Activated CD4-positive, CD25-positive, alpha-beta regulatory T cell treated with anti-CD3 and anti-CD28 coated beads, Interleukin-2, amount 50 U/mL, for 72 hours (primary cell): ENCODE measurements at regions not wholly inside any gene's neighbourhood (a gene's known extent, or its start where the extent isn't known, plus 50 kb on each side); places are given as distances from the start of the nearest gene placed in this dataset.
"Not testable (repeated sequence)": the region's sequence is repeated elsewhere in the genome, so short reads cannot be mapped to it uniquely, and the experiment has no call there.

ENCODE experiments used
- DNase-seq: peaks from one replicate; pipeline ENCODE4 v3.0.0; 2021

DNA sequence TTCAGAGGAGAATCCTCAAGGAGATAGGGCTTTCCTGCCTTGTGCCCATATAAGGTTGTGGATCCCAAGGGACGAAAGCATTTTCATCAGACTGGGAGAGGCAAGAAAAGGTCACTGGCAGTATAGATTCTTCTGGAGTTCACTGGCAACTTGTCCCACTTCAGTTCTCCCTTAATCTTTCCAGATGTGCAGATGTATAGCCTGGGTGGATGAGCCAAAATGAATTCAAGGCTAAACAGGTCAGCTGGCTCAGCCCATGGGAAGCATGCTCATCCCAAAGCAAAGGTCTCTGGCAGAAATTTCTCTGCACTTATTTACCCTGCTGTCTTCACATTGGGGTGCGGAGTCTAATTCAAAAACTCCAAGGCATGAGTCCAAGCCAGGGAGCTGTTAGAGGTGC, 148.9 kb upstream of the TNP1 start:
- DNase-seq: no peak

DNA sequence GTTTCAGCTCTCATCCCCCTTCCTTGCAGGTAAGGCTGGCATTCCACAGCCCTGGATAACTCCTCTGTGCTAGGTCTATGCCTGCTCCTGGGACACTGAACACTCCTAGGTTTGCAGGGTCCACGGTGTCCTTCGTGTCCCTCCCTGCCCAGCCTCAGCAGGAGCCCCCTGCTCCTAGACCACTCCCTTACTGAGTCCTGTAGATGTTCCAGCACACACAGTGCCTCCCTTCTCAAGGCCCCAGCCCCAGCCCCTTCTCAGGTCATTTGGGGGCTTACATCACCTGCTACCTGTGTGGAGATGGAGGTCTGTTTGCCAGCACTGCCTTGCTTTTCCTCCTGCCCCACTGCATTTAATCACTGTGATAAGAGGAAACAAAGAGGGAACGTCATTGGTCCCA, 146.4 kb upstream of the TNP1 start:
- no peak for DNase-seq

DNA sequence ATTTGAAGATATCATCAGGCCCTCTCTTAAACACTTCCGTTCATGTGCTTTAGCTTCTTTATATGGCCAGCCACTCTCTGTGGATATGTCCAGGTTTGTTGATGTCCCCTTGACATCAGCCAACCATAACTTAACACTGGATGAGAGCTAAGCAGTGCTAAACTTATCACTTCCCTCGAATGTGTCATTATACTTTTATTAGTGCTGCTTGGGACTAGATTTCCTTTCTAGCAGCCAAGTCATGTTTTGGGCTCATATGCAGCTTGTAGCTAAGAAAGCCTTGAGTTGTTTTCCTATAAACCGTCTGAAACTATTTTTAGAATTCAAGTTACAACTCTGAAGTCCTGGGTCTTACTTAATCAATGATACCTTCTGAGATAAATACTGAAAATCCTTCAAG, 144.8 kb upstream of the TNP1 start:
- no peak for DNase-seq

DNA sequence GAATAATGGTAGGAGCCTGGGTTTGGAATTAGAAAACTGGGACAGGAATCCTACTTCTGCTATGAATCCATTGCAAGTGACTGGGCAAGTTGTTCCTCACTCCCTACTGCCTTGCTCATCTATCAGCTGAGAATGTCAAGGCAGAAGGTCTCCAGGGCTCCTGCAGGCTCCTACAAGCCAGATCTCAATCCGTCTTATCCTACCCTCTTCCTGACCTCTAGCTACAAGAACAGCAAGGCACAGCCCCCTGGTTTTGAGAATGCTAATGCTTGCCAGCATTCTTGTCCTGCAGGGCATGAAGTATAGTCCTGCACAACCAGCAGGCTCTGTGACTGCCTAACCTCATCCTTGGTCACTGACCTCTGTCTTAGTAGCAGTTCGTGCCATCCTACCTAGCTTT, 141.9 kb upstream of the TNP1 start:
- no peak for DNase-seq

DNA sequence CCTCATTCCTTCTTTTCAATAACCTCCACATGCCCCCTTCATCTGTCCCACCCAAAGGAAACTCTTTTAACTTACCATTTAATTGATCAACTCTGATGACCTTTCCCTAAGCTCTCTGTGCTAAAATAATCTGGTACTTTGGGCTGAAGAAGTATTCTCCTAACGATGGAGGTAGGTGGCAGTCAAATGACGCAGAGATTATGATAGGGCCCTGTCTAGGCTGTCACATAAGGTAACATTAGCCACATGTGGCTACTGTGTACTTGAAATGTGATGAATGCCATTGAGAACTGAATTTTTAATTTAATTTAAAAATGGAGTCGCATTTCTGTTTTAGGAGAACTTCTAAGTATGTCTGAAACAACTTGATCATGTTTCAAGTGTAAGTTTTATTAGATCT, 140.5 kb upstream of the TNP1 start:
- DNase-seq: no peak

DNA sequence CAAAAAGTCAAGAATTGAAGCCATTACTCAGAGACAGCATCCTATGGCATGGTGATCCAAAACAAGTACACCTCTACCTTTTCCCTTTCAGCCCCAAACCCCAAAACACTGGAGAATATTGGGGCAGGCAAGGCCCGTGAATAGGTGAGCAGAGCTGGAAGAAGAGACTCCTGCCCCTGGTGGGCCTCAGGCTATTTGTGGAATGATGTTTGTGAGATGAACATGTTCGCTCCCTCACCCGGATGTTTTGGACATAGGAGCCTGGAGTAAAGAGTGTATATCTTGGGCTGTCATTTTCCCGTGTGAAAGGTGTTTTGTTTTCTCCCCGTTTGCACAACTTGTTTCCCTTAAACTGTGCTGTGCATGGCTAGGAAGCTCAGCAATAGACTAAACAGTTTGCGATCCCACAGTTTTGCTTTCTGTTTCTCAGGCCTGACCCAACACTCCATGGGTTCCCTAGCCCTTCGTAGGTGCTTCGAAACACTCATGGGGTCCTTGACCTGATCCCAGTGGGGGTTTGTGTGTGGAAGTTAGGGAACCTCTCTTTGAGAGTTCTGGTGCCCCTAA, 136.5 kb upstream of the TNP1 start:
- no peak for DNase-seq

DNA sequence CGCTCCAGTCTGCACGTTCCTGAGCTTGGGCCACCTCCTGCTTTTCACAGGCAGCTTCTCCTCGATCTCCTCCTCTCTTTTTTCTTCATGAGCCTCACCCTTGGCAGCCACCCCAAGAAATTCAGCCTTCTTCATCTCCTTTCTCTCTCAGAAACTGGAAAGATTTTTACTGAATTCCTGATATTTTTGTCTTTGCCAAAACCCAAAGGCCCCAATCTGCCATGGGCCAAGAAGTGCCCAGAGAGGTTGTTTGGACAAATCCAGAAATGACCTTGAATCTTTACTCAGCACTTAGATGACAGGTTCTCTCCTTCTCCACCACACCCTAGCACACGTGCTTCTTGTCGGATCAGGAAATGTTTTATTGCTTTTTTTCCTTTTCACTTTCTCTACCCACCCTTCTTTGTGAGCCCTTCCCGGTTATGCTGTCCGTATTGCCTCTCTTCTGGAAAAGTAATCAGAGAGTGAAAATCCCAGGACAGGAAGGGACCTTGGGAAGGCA, 134.5 kb upstream of the TNP1 start:
- DNase-seq: no peak

DNA sequence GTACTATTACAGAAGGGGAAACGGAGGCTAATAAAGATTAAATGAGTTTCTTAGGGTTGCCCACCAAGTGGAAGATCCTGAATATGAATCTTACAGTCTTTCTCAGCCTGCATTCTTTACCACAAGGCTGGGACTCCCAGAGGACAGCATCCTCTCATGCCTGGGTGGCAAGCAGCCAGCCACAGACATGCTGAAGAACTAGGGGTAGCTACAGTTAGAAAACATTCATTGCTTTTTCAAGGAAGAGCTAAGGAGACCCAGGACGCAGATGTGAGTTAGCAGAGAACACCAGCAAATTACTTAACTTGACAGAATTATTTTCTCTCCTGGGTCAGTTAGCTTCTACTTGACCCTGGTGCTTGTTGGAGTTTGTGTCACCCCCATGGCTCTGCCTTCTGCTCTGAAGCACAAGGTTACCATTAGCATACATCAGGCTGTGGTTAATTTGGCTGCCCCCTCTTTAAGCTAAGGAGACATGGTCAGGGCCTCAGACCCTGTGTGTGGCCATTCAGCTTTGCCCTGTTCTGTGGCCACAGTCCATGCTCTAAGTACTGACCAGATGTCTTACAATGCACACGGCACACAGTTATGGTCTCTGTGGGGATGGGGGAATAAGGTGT, 132.3 kb upstream of the TNP1 start:
- DNase-seq: no peak

DNA sequence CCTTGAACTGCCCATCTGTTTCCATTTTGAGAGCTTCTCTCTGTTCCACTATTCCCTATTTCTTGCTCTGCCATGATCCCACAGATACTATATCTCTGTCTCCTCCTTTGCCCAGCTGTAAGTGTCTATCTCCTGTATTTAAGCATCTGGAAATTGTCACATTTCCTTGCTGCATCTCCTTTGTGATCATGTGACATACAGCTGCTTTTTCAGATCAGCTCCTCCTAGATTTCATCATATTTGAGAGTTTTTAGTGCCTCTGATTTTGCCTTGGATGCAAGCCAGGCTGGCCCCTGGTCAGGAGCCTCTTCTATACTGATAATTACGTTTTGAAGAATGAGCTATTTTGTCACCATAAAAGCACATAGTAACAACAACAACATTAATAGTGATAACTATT, 131.7 kb upstream of the TNP1 start:
- DNase-seq: no peak

DNA sequence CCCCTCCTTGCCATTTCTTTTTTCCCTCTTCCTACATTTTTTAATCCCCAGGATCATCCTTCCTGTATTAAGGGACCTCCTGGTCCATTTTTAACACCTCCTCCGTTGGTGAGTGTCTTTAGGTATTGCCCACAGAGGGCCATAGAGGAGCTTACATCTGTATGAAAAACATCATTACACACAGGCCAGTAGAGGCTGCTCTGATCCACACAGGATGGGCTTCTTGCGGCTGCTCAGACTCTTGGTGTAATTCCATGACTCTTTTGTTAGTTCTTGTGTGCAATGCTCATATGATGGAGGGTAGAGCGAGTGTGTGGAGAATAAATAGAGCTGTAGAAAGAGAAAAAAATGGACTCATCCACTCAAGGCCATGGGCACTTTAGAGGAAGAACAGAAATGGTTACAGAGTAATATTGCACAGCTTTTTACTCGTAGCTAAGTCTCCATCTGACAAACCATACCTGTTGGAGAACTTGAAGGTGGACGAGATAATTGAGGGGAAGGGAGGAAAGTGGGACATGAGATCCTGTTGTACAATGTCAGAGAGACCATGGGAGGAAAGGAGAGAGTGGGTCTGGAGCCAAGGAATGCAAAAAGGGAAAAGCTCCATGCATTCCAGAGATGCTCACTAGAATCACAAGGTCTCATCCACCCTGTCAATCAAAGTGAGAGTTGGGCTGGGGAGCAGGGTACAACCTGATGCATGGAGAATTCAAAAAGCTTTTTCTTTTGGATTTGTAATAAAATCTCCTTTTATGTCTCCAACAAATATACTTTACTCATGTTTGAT, 129.7 kb upstream of the TNP1 start:
- no peak for DNase-seq

DNA sequence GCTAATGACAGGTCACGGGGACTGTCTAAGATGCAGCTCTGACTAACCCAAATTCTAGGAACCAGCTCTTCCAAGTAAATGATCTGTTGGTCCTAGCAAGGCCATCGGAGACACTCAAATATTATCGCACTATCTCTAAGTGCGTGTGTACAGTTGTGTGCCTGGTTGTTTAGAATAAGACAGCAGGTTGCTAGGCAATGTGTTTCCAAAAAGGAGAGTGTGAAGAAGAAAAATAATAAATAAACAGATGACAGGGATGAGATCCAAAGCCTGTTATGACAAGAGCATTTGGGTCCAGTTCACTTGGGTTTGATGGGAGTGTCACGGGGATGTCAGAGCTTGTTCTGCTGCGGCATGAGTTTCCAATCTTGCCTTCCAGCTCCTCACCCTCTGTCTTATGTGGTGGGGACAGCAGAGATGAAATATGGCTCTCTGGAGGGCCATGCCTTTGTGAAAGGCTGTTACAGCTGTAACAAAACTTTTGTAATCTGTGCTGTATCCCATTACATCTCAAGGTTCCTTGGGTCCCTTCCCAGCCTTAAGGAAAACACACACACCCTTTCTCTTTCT, 127.5 kb upstream of the TNP1 start:
- no peak for DNase-seq

DNA sequence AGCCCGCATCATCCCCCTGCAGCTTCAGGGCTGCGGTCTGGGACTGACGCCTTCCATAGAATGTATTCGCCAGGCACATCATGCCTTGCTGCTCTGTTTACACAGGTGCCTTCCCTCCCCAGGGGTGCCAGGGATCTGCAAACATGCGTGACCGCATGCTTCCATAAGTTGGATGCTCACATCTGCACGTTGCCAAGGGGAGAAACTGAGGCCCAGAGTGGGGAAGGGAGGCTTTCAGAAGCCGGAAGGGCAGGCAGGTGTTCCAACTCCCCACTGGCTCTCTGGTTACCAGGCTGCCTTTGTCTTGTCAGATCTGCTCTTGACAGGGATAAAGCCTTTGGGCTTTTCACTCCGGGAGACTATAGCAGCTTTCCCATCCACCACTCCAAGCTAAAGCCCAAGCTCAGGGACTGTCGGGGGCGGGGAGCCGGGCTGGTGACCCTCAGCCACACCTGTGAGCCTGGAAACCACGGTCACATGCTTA, 125.8 kb upstream of the TNP1 start:
- no peak for DNase-seq

DNA sequence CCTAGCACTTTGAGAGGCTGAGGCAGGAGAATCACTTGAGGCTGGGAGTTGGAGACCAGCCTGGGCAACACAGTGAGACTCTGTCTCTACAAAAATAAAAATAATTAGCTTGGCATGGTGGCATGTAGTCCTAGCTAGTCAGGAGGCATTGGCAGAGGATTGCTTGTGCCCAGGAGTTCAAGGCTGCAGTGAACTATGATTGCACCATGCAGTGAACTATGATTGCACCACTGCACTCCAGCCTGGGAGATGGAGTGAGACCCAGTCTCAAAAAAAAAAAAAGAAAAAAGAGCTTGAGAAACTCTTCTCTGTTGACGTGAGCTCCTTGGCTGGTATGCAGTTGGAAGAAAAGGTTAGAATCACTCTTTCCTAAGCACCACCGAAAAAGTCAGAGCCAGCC, 125.1 kb upstream of the TNP1 start:
- no peak for DNase-seq

DNA sequence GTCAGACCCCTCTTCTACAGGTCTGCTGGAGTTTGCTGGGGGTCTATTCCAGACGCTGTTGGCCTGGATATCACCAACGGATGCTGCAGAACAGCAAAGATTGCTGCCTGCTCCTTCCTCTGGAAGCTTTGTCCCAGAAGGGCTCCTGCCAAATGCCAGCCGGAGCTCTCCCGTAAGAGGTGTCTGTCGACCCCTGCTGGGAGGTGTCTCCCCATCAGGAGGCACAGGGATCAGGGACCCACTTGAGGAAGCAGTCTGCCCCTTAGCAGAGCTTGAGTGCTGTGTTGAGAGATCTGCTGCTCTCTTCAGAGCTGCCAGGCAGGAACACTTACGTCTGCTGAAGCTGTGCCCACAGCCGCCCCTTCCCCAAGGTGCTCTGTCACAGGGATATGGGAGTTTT, 122.1 kb upstream of the TNP1 start:
- DNase-seq: not testable (repeated sequence)

DNA sequence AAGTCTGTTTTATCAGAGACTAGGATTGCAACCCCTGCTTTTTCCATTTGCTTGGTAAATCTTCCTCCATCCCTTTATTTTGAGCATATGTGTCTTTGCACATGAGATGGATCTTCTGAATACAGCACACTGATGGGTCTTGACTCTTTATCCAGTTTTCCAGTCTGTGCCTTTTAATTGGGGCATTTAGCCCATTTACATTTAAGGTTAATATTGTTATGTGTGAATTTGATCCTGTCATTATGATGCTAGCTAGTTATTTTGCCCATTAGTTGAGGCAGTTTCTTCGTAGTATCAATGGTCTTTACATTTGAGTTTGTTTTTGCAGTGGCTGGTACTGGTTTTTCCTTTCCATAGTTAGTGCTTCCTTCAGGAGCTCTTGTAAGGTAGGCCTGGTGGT, 120.6 kb upstream of the TNP1 start:
- DNase-seq: not testable (repeated sequence)

DNA sequence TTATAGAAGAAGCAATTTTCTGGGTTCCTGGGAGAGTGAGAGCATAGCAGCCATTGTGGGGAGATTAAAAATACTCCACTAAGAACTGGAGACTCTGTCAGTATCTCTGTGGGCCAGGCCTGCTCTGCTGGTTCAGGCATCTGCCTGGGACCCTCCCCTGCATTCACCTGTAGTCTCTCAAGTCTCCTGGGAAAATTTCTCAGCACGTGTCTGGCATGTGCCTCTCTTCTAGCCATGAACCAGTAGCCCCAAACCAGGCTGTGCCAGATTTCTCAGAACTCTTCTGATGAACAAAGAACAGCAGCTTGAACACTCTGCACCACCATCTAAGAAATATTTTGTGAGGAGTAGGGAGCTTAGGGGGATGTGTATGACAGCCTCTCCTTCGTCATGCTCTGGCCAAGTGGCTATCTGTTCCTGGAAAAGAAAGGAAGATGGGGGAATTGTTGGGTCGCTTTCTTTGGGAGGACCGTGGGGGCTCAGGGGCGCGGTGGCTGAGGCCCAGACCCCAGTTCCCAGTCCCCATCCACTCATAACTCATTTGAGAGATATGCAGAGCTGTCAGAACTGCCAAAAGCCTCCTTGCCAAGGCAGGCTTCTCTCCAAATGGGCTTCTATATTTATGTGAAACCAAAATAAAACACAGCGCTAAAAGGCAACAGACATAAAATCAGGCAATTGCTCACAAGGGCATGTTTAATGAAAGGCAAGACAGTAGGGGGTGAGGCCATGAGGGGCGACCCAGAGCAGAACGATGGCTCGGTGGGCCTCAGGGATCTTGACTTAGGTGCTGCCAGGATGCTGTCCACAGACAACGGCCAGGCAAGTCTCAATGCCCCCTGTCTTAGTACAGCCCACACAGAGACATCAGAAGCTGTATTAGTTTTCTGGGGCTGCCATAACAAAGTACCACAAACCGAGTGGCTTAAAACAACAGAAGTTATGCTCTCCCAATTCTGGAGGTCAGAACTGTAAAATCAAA, 114.7 kb upstream of the TNP1 start:
- DNase-seq: no peak

DNA sequence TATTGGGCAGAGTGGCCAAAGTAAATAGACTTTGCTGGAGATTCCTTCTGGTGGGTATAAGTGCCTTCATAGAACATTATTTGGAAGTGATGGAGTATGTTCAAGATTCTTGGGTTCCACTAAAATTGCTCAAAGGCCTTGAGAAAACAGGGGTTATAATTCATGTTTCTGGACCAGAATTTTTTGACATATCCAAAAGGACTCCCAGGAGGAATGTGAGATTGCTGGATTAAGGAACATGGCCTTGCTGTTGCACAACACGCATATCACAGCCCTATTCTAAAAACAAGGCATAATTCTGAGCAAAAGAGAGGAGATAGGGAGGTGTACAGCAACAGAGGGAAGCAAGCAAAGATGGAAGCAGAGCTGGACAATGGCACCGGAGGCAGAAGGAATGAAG, 111.7 kb upstream of the TNP1 start:
- DNase-seq: no peak

DNA sequence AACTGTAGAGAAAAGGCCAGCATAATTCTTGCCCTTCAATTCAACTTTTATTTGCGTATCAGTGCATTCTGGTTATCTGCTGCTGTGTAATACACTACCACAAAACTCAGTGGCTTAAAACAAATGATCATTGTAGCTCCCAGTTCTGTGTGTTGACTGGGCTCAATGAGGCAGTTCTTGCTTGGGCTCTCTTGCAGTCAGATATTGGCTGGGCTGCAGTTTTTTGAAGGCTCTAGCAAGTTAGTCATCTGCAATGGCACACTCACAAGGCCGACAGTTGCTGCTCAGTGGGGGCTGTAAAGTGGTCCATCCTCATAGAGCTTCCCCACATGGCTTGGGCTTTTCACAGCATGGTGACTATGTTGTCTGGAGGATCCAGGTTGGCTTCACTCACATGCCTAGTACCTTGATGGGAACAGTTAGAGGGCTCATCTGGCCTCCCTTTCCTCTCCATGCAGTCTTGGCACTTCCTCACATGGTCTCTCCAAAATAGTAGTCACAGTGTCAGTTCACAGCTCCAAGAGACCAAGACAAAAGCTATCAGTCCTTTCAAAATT, 110.6 kb upstream of the TNP1 start:
- DNase-seq: no peak

DNA sequence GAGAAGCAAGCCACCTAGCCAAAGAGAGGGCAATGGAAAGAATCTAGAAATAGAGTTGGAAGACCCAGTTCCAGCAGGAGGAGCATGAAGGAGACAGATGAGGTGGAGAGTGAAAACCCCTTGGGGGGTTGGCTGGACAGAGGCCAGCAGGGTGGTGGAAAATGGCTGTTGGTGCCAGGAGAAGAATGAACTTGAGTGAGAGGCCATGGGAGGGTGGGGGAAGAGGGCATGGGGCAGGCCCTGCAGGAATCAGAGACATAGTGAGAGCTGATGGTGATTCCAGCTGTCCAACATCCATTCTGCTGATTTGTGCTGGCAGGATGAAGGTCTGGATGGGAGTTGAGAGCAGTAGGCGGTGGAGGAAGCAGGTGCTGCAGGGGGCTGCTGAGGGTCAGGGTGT, 108.0 kb upstream of the TNP1 start:
- DNase-seq: no peak

DNA sequence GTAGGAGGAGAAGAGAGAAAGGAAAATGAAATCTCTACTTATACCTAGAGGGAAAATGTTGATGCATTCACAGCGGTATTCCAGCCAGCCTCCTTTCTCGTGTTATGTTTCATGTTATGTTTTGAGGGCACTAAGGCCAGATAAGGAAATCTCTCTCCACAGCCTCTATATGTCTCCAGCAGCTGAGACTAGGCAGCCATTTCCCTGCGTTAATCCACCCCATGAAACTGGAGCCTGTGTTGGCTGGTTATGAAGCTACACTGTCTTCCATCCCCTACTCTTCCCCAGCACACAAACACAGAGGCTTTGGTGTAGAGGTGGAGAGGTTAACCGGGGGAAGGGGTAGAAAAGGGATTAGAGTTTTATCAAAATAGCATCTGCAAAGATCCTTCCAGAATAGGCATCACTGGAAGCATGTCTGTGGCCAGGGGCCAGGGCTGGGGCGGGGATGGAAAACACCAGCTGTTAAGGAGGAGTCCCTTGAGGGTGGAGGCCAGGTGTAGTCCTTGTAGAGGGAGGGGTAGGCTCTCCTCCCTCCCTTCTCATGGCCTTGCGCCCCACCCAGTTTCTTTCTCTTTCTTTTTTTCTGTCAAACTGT, 100.9 kb upstream of the TNP1 start:
- no peak for DNase-seq

DNA sequence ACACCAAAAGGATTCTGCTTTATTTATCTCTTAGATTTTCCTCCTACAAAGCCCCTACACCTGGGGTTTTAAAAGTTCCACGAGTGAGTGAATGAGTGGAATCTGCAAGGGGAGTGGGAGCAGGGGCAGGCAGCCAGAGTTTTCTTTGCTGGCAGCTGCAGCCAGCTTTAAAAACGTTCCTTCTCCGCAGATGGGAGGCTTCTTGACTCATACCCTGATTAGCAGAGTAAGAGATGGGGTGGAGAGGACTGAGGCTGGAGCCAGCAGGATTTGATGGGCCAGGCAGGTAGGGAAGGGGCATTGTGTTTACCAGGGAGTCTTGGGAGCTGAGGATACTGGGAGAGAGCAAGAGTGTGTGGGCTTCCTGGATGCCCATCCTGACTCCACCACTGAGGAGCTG, 99.6 kb upstream of the TNP1 start:
- DNase-seq: no peak
